GM23338 (cell line): ENCODE measurements at regions not wholly inside any gene's neighbourhood (a gene's known extent, or its start where the extent isn't known, plus 50 kb on each side); places are given as distances from the start of the nearest gene placed in this dataset.

Experiments used
- ATAC-seq: fragments of 200-7000 bp; cut with Tn5 transposase; 3 replicates; pipeline ENCODE4 v1.9.1; 2020
- DNase-seq: peaks from one replicate; pipeline ENCODE4 v3.0.0-alpha.2; 2015; ENCODE audit warnings: low spot score
- H2AFZ ChIP-seq: fragments of 200-600 bp; sonication (generic); 2 replicates; pipeline ENCODE4 v1.8.0; 2016; ENCODE audit warnings: antibody characterized with exemption, mild to moderate bottlenecking, moderate library complexity
- H3F3A ChIP-seq: fragments of 200-600 bp; sonication (generic); replicated peaks from 2 replicates; pipeline ENCODE4 v1.8.0; 2017; ENCODE audit warnings: antibody characterized with exemption, mixed run types, low read depth
- H3K27ac ChIP-seq: fragments of 200-600 bp; sonication (generic); 2 replicates; pipeline ENCODE4 v1.6.1; 2016; ENCODE audit warnings: low read depth
- H3K27me3 ChIP-seq: fragments of 200-600 bp; sonication (generic); 2 replicates; pipeline ENCODE4 v1.8.0; 2016; ENCODE audit warnings: mild to moderate bottlenecking, mixed run types, moderate library complexity; ENCODE audit not compliant: insufficient read depth
- H3K36me3 ChIP-seq: fragments of 200-600 bp; sonication (generic); 2 replicates; pipeline ENCODE4 v1.8.0; 2016; ENCODE audit warnings: mild to moderate bottlenecking; ENCODE audit not compliant: insufficient read depth
- H3K4me1 ChIP-seq: fragments of 200-600 bp; sonication (generic); 2 replicates; pipeline ENCODE4 v1.8.0; 2016; ENCODE audit warnings: mild to moderate bottlenecking, moderate library complexity; ENCODE audit not compliant: insufficient read depth
- H3K4me2 ChIP-seq: fragments of 200-600 bp; sonication (generic); 2 replicates; pipeline ENCODE4 v1.7.1; 2017; ENCODE audit warnings: mixed run types
- H3K4me3 ChIP-seq: fragments of 200-600 bp; sonication (generic); 2 replicates; pipeline ENCODE4 v1.6.1; 2016; ENCODE audit warnings: mixed run types
- H3K79me2 ChIP-seq: fragments of 200-600 bp; sonication (generic); replicated peaks from 2 replicates; pipeline ENCODE4 v1.8.0; 2017; ENCODE audit warnings: mild to moderate bottlenecking; ENCODE audit not compliant: insufficient read depth
- H3K9me2 ChIP-seq: fragments of 200-600 bp; sonication (generic); 2 replicates; pipeline ENCODE4 v1.8.0; 2017; ENCODE audit not compliant: insufficient read depth
- H4K20me1 ChIP-seq: fragments of 200-600 bp; sonication (generic); replicated peaks from 2 replicates; pipeline ENCODE4 v1.8.0; 2017; ENCODE audit warnings: mild to moderate bottlenecking; ENCODE audit not compliant: insufficient read depth
- H3K27ac Mint-ChIP-seq: 2 replicates; pipeline ENCODE4 v1.8.0; 2020; ENCODE audit warnings: inconsistent platforms, mild to moderate bottlenecking, moderate library complexity, mixed read lengths
- H3K27me3 Mint-ChIP-seq: 3 replicates; pipeline ENCODE4 v1.8.0; 2022; ENCODE audit warnings: low read depth, mild to moderate bottlenecking, moderate library complexity, mixed read lengths, inconsistent platforms; ENCODE audit not compliant: insufficient read depth, poor library complexity
- H3K36me3 Mint-ChIP-seq: 3 replicates; pipeline ENCODE4 v1.8.0; 2021; ENCODE audit warnings: low read depth, mild to moderate bottlenecking, inconsistent platforms, moderate library complexity, mixed read lengths
- H3K4me1 Mint-ChIP-seq: 3 replicates; pipeline ENCODE4 v1.8.0; 2020; ENCODE audit warnings: mild to moderate bottlenecking, inconsistent platforms, mixed read lengths
- H3K4me3 Mint-ChIP-seq: 3 replicates; pipeline ENCODE4 v1.8.0; 2021; ENCODE audit warnings: moderate library complexity, mild to moderate bottlenecking, inconsistent platforms, mixed read lengths
- H3K9me3 Mint-ChIP-seq: 3 replicates; pipeline ENCODE4 v1.8.0; 2020; ENCODE audit warnings: moderate library complexity, mild to moderate bottlenecking, inconsistent platforms, mixed read lengths
- CREB1 ChIP-seq: fragments of 250-450 bp; sonication (Bioruptor Pico); IDR thresholded peaks from 2 replicates; pipeline ENCODE4 v1.5.0; 2020; ENCODE audit warnings: low read depth, mild to moderate bottlenecking, moderate library complexity
- CTCF ChIP-seq, 2 experiments: fragments of 200-600 bp in 1 of 2; sonication (generic) in 1 of 2; conservative IDR thresholded peaks; 2 replicates each; pipeline versions ENCODE4 v1.5.1 to v1.6.1; 2016 to 2017; ENCODE audit warnings: antibody characterized with exemption in 2 of 2, low read depth in 2 of 2, mild to moderate bottlenecking in 2 of 2, moderate library complexity in 1 of 2
- ETS1 ChIP-seq: IDR thresholded peaks from 2 replicates; pipeline ENCODE4 v1.6.1; 2016; ENCODE audit warnings: antibody characterized with exemption
- EZH2 ChIP-seq: fragments of 200-600 bp; sonication (generic); IDR thresholded peaks from one replicate; pipeline ENCODE4 v1.8.0; 2017; ENCODE audit warnings: antibody characterized with exemption, mild to moderate bottlenecking, low read depth; ENCODE audit not compliant: unreplicated experiment
- EZH2phosphoT487 ChIP-seq: fragments of 200-600 bp; sonication (generic); IDR thresholded peaks from one replicate; pipeline ENCODE4 v1.8.1; 2018; ENCODE audit warnings: antibody characterized with exemption; ENCODE audit not compliant: unreplicated experiment
- JUNB ChIP-seq: IDR thresholded peaks from one replicate; pipeline ENCODE4 v1.6.1; 2016; ENCODE audit warnings: antibody characterized with exemption; ENCODE audit not compliant: unreplicated experiment
- NANOG ChIP-seq: IDR thresholded peaks from 2 replicates; pipeline ENCODE4 v1.6.1; 2016; ENCODE audit warnings: antibody characterized with exemption, borderline replicate concordance
- POLR2AphosphoS5 ChIP-seq: IDR thresholded peaks from 2 replicates; pipeline ENCODE4 v1.6.1; 2016; ENCODE audit warnings: antibody characterized with exemption, low read depth
- REST ChIP-seq: IDR thresholded peaks from one replicate; pipeline ENCODE4 v1.6.1; 2018; ENCODE audit warnings: antibody characterized with exemption; ENCODE audit not compliant: unreplicated experiment
- STAT1 ChIP-seq: IDR thresholded peaks from one replicate; pipeline ENCODE4 v1.6.1; 2016; ENCODE audit warnings: antibody characterized with exemption; ENCODE audit not compliant: unreplicated experiment
- ZNF114 ChIP-seq: fragments of 250-450 bp; sonication (Bioruptor Pico); IDR thresholded peaks from 2 replicates; pipeline ENCODE4 v1.5.0; 2020; ENCODE audit warnings: mild to moderate bottlenecking, moderate library complexity
- ZNF331 ChIP-seq: fragments of 250-450 bp; sonication (Bioruptor Pico); IDR thresholded peaks from 2 replicates; pipeline ENCODE4 v1.5.0; 2020; ENCODE audit warnings: low read depth, mild to moderate bottlenecking, moderate library complexity
- ZNF462 ChIP-seq: fragments of 250-450 bp; sonication (Bioruptor Pico); IDR thresholded peaks from 2 replicates; pipeline ENCODE4 v1.5.0; 2020; ENCODE audit warnings: mild to moderate bottlenecking, moderate library complexity

- H3K27ac ChIP-seq = no peak overlapping the region
- no peaks in the 10 kb centered on the region for H3F3A ChIP-seq
- Mint-ChIP-seq H3K4me3 (no peak overlapping the region), H3K4me1 (peaks cover 14% of the 10 kb centered on the region; the same call in 2 of the 3 replicates), H3K36me3 (peaks cover 15% of the 10 kb centered on the region), H3K27ac (no peak overlapping the region), H3K9me3 (peaks cover 12% of the 10 kb centered on the region), H3K27me3 (peaks cover 2% of the 10 kb centered on the region)
- H3K79me2 ChIP-seq = no peaks in the 10 kb centered on the region
- H3K4me2 ChIP-seq = no peak overlapping the region
- H3K27me3 ChIP-seq = no peaks in the 10 kb centered on the region
- no peaks in the 10 kb centered on the region for H4K20me1 ChIP-seq
- no peaks in the 10 kb centered on the region; the same call in 1 of the 2 replicates for H3K9me2 ChIP-seq
- ATAC-seq = no peak
- peaks cover 9% of the 10 kb centered on the region; the same call in 1 of the 2 replicates for H3K4me1 ChIP-seq
- H3K36me3 ChIP-seq = no peaks in the 10 kb centered on the region
- no peak overlapping the region for H2AFZ ChIP-seq
- no peak overlapping the region for H3K4me3 ChIP-seq
- TF ChIP-seq CREB1 (no peak), ETS1 (no peak), NANOG (no peak), EZH2phosphoT487 (no peak), CTCF (conservative IDR thresholded peaks at IDR 0.05; ENCODE audit: low read depth in 2 of 2) (no peak), POLR2AphosphoS5 (no peak), ZNF462 (CRISPR knock-in tag) (no peak), EZH2 (no peak), ZNF331 (CRISPR knock-in tag) (no peak), JUNB (no peak), ZNF114 (CRISPR knock-in tag) (no peak), STAT1 (no peak), REST (no peak)
- no peak for DNase-seq
Measured at GRCh38 chr12:43278541-43278832, 273.5 kb downstream of the ADAMTS20 start.
